ENCODE measurements at regions not wholly inside any gene's neighbourhood (a gene's known extent, or its start where the extent isn't known, plus 50 kb on each side); places are given as distances from the start of the nearest gene placed in this dataset.

DNA sequence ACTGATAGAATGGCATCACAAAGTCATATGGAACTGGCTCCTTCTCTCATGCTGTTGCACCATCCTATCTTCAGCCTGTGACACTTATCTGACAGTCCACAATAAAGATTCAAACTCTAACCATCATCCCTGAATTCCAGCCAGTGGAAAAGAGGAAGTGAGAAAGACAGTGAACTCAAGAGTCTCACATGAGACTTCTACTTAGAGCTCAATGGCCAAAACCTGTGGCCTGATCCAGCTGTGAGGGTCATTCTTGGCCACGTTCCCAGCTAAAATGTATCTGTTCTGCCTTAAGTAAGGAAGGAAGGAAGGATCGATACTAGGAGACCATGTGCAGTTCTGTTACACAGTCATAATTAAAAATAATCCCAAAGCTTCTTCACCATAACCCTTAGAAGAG lies 73.6 kb downstream of the RND3 start:
- TF ChIP-seq, protein P1, sequence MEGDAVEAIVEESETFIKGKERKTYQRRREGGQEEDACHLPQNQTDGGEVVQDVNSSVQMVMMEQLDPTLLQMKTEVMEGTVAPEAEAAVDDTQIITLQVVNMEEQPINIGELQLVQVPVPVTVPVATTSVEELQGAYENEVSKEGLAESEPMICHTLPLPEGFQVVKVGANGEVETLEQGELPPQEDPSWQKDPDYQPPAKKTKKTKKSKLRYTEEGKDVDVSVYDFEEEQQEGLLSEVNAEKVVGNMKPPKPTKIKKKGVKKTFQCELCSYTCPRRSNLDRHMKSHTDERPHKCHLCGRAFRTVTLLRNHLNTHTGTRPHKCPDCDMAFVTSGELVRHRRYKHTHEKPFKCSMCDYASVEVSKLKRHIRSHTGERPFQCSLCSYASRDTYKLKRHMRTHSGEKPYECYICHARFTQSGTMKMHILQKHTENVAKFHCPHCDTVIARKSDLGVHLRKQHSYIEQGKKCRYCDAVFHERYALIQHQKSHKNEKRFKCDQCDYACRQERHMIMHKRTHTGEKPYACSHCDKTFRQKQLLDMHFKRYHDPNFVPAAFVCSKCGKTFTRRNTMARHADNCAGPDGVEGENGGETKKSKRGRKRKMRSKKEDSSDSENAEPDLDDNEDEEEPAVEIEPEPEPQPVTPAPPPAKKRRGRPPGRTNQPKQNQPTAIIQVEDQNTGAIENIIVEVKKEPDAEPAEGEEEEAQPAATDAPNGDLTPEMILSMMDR (conservative IDR thresholded peaks at IDR 0.05; ENCODE audit: low read depth, low read length), result no peak
- no peak for TF ChIP-seq EZH2 (IDR thresholded peaks at IDR 0.05; ENCODE audit: low read length, unreplicated experiment)

All from PC-3 (cell line).